ENCODE measurements at regions not wholly inside any gene's neighbourhood (a gene's known extent, or its start where the extent isn't known, plus 50 kb on each side); places are given as distances from the start of the nearest gene placed in this dataset.

- TF ChIP-seq ZNF462 (CRISPR knock-in tag; IDR thresholded peaks at IDR 0.05), result no peak
- no peak for TF ChIP-seq EZH2 (IDR thresholded peaks at IDR 0.05; ENCODE audit: low read depth, unreplicated experiment)
- TF ChIP-seq EZH2phosphoT487 (IDR thresholded peaks at IDR 0.05; ENCODE audit: unreplicated experiment), result no peak
Measured at GRCh38 chr2:38191516-38191915, 115.6 kb upstream of the CYP1B1 start (continued).

GRCh38 chr2:38190542-38191218 lies 114.7 kb upstream of the CYP1B1 start:
- Histone ChIP-seq H3K27me3 (ENCODE audit: insufficient read depth) (no peaks in the 10 kb centered on the region), H3K4me3 (no peak overlapping the region), H4K20me1 (replicated peaks; ENCODE audit: insufficient read depth) (no peaks in the 10 kb centered on the region; the same call in 1 of the 2 replicates), H3K4me1 (ENCODE audit: insufficient read depth) (peaks cover 12% of the 10 kb centered on the region; the same call in 1 of the 2 replicates), H3K9me2 (ENCODE audit: insufficient read depth) (peaks cover 8% of the 10 kb centered on the region), H2AFZ (no peak overlapping the region), H3K4me2 (no peak overlapping the region), H3F3A (replicated peaks; ENCODE audit: low read depth) (no peaks in the 10 kb centered on the region), H3K79me2 (replicated peaks; ENCODE audit: insufficient read depth) (no peaks in the 10 kb centered on the region), H3K36me3 (ENCODE audit: insufficient read depth) (no peaks in the 10 kb centered on the region), H3K27ac (ENCODE audit: low read depth) (no peak overlapping the region)
- no peaks in the 10 kb centered on the region for H3K36me3 Mint-ChIP-seq (ENCODE audit: low read depth)
- TF ChIP-seq ZNF331 (CRISPR knock-in tag; IDR thresholded peaks at IDR 0.05; ENCODE audit: low read depth), result no peak
- H3K4me3 Mint-ChIP-seq, result no peak overlapping the region
- no peaks in the 10 kb centered on the region for H3K27me3 Mint-ChIP-seq (ENCODE audit: insufficient read depth, low read depth, poor library complexity)
- DNase-seq (ENCODE audit: low spot score) (no peak), ATAC-seq (no peak)
- peaks cover 13% of the 10 kb centered on the region for H3K4me1 Mint-ChIP-seq
- H3K27ac Mint-ChIP-seq, result no peak overlapping the region
- H3K9me3 Mint-ChIP-seq, result no peaks in the 10 kb centered on the region

Measured in GM23338 (cell line).